Colon (tissue), 2 donors: ENCODE measurements at regions not wholly inside any gene's neighbourhood (a gene's known extent, or its start where the extent isn't known, plus 50 kb on each side); places are given as distances from the start of the nearest gene placed in this dataset.

Experiments used
- FAIRE-seq: peaks from 2 replicates; lab custom pipeline; 2012; peaks lifted over from hg19 to GRCh38; lab: Jason Lieb, UNC
- donor health status: control.
- donor health status: control.

GRCh38 chr6:82015043-82015442 is 232.5 kb downstream of the IBTK start:
- no peak for FAIRE-seq

- no peak for FAIRE-seq
Measured at GRCh38 chr6:82013561-82014530, 233.7 kb downstream of the IBTK start.

- no peak for FAIRE-seq
Measured at GRCh38 chr6:82006027-82006738, 241.4 kb downstream of the IBTK start.

- FAIRE-seq, result no peak
Measured at GRCh38 chr6:82000551-82000950, 247.0 kb downstream of the IBTK start.

GRCh38 chr6:81999826-82000225 is 247.3 kb upstream of the TENT5A start:
- FAIRE-seq, result no peak

- FAIRE-seq, result no peak
Measured at GRCh38 chr6:81999270-81999669, 246.8 kb upstream of the TENT5A start.

GRCh38 chr6:81998432-81998831 is 246.0 kb upstream of the TENT5A start:
- no peak for FAIRE-seq

- FAIRE-seq, result no peak
Measured at GRCh38 chr6:81997090-81997926, 244.8 kb upstream of the TENT5A start.

- no peak for FAIRE-seq
Measured at GRCh38 chr6:81996414-81996813, 243.9 kb upstream of the TENT5A start.

- no peak for FAIRE-seq
Measured at GRCh38 chr6:81995548-81996289, 243.2 kb upstream of the TENT5A start.

- FAIRE-seq, result no peak
Measured at GRCh38 chr6:81988871-81989270, 236.4 kb upstream of the TENT5A start.

- FAIRE-seq, result no peak
Measured at GRCh38 chr6:81988446-81988845, 236.0 kb upstream of the TENT5A start.

- FAIRE-seq, result no peak
Measured at GRCh38 chr6:81987293-81987692, 234.8 kb upstream of the TENT5A start.

GRCh38 chr6:81985191-81985590 is 232.7 kb upstream of the TENT5A start:
- no peak for FAIRE-seq

GRCh38 chr6:81984599-81984998 is 232.1 kb upstream of the TENT5A start:
- no peak for FAIRE-seq

GRCh38 chr6:81981812-81982211 is 229.3 kb upstream of the TENT5A start:
- no peak for FAIRE-seq

- FAIRE-seq, result no peak
Measured at GRCh38 chr6:81979767-81980166, 227.3 kb upstream of the TENT5A start.

GRCh38 chr6:81979329-81979728 is 226.8 kb upstream of the TENT5A start:
- no peak for FAIRE-seq

GRCh38 chr6:81978230-81978629 is 225.7 kb upstream of the TENT5A start:
- FAIRE-seq, result no peak

- no peak for FAIRE-seq
Measured at GRCh38 chr6:81977486-81977885, 225.0 kb upstream of the TENT5A start.

- no peak for FAIRE-seq
Measured at GRCh38 chr6:81969814-81970213, 217.3 kb upstream of the TENT5A start.

- no peak for FAIRE-seq
Measured at GRCh38 chr6:81969011-81969410, 216.5 kb upstream of the TENT5A start.
